NT2/D1 (cell line): ENCODE measurements at regions not wholly inside any gene's neighbourhood (a gene's known extent, or its start where the extent isn't known, plus 50 kb on each side); places are given as distances from the start of the nearest gene placed in this dataset.

ENCODE experiments used
- SUZ12 ChIP-seq: IDR thresholded peaks from 2 replicates; pipeline ENCODE4 v1.6.1; 2011; ENCODE audit not compliant: insufficient read length, insufficient read depth; ENCODE audit errors: extremely low read depth
- YY1 ChIP-seq: IDR thresholded peaks from 2 replicates; pipeline ENCODE4 v1.6.1; 2011; ENCODE audit not compliant: insufficient read length, insufficient read depth
- ZNF274 ChIP-seq: IDR thresholded peaks from 2 replicates; pipeline ENCODE4 v1.6.1; 2011; ENCODE audit warnings: mild to moderate bottlenecking, low read depth, low read length

- TF ChIP-seq YY1 (no peak), ZNF274 (no peak), SUZ12 (no peak)
These were observed 348.4 kb upstream of the NBEA start for GRCh38 chr13:34593658-34594057.
